ENCODE measurements at regions not wholly inside any gene's neighbourhood (a gene's known extent, or its start where the extent isn't known, plus 50 kb on each side); places are given as distances from the start of the nearest gene placed in this dataset.
"Not testable (repeated sequence)": the region's sequence is repeated elsewhere in the genome, so short reads cannot be mapped to it uniquely, and the experiment has no call there.

DNA sequence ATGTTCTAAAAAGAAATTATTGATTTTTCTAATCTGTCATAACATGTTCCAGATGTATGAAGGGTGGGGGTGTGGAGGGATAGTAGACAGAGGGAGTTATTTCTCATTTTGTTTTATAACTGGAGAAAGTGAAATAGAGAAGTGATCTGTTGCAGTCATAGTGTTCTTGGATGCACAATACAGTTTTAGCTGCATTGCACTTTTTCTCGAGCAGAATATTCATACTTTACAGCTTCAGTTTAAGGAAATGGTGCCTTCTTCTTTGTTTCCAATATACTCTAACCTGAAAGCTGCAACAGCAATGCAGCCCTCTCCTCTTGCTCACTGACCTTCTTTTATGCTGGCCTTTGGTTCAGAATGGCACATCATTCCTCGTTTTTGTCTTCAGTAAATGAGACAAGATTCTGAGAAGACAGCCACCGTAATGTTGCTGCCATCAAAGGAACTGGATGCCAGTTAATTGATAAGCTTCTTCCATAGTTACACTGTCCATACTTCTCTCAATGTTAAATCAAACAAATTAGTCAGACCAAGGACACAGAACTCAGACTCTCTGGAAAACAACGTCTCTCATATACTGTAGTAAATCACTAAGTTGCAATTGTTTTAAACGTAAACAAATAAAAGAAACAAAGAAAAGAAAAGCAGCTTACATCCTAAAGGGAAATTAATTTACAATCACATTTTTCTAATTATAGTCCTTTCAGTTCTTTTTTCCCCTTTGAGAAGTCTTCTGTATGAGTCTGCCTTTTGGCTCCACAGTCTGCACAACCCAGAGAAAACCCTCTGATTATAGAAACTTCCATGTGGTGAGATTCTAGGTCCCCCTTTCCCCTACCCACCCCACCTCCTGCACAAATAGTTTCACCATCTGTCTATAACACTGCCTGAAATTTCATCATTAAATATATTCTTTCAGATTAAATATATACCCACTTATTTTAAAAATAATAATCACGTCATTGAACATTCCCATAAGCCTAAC, 97.4 kb upstream of the UGP2 start:
- H3K4me1 Mint-ChIP-seq (ENCODE audit: unreplicated experiment) = peaks cover 9% of the 10 kb centered on the region
- no peaks in the 10 kb centered on the region for H3K36me3 Mint-ChIP-seq (ENCODE audit: low read depth, unreplicated experiment)
- no peak for DNase-seq (ENCODE audit: low spot score)
- H3K4me3 Mint-ChIP-seq (ENCODE audit: unreplicated experiment) = no peak overlapping the region
- H3K9me3 Mint-ChIP-seq (ENCODE audit: unreplicated experiment) = no peaks in the 10 kb centered on the region
- TF ChIP-seq CTCF (IDR thresholded peaks at IDR 0.05; ENCODE audit: unreplicated experiment) = no peak
- H3K27ac Mint-ChIP-seq (ENCODE audit: unreplicated experiment) = no peak overlapping the region
- H3K27me3 Mint-ChIP-seq (ENCODE audit: unreplicated experiment) = no peaks in the 10 kb centered on the region

- not testable (repeated sequence) for DNase-seq (ENCODE audit: low spot score); H3K4me3 Mint-ChIP-seq (ENCODE audit: unreplicated experiment); H3K4me1 Mint-ChIP-seq (ENCODE audit: unreplicated experiment); H3K9me3 Mint-ChIP-seq (ENCODE audit: unreplicated experiment); H3K27me3 Mint-ChIP-seq (ENCODE audit: unreplicated experiment); H3K27ac Mint-ChIP-seq (ENCODE audit: unreplicated experiment); H3K36me3 Mint-ChIP-seq (ENCODE audit: low read depth, unreplicated experiment)
These were observed 95.1 kb upstream of the UGP2 start for GRCh38 chr2:63746548-63746947.

- no peak for DNase-seq (ENCODE audit: low spot score)
- H3K36me3 Mint-ChIP-seq (ENCODE audit: low read depth, unreplicated experiment) = no peaks in the 10 kb centered on the region
- peaks cover 4% of the 10 kb centered on the region for H3K27me3 Mint-ChIP-seq (ENCODE audit: unreplicated experiment)
- H3K27ac Mint-ChIP-seq (ENCODE audit: unreplicated experiment) = no peak overlapping the region
- no peak for TF ChIP-seq CTCF (IDR thresholded peaks at IDR 0.05; ENCODE audit: unreplicated experiment)
- no peaks in the 10 kb centered on the region for H3K9me3 Mint-ChIP-seq (ENCODE audit: unreplicated experiment)
- H3K4me3 Mint-ChIP-seq (ENCODE audit: unreplicated experiment) = no peak overlapping the region
- no peaks in the 10 kb centered on the region for H3K4me1 Mint-ChIP-seq (ENCODE audit: unreplicated experiment)
These were observed 89.8 kb upstream of the UGP2 start for GRCh38 chr2:63751901-63752300.

GRCh38 chr2:63755216-63755615, 86.5 kb upstream of the UGP2 start:
- H3K9me3 Mint-ChIP-seq (ENCODE audit: unreplicated experiment) = no peaks in the 10 kb centered on the region
- H3K27ac Mint-ChIP-seq (ENCODE audit: unreplicated experiment) = no peak overlapping the region
- H3K27me3 Mint-ChIP-seq (ENCODE audit: unreplicated experiment) = peaks cover 4% of the 10 kb centered on the region
- no peak for TF ChIP-seq CTCF (IDR thresholded peaks at IDR 0.05; ENCODE audit: unreplicated experiment)
- no peak overlapping the region for H3K4me3 Mint-ChIP-seq (ENCODE audit: unreplicated experiment)
- DNase-seq (ENCODE audit: low spot score) = no peak
- H3K36me3 Mint-ChIP-seq (ENCODE audit: low read depth, unreplicated experiment) = no peaks in the 10 kb centered on the region
- H3K4me1 Mint-ChIP-seq (ENCODE audit: unreplicated experiment) = no peaks in the 10 kb centered on the region

- no peak for TF ChIP-seq CTCF (IDR thresholded peaks at IDR 0.05; ENCODE audit: unreplicated experiment)
- Mint-ChIP-seq H3K27me3 (ENCODE audit: unreplicated experiment) (peaks cover 4% of the 10 kb centered on the region), H3K9me3 (ENCODE audit: unreplicated experiment) (no peaks in the 10 kb centered on the region), H3K4me1 (ENCODE audit: unreplicated experiment) (no peaks in the 10 kb centered on the region), H3K4me3 (ENCODE audit: unreplicated experiment) (no peak overlapping the region), H3K27ac (ENCODE audit: unreplicated experiment) (no peak overlapping the region), H3K36me3 (ENCODE audit: low read depth, unreplicated experiment) (no peaks in the 10 kb centered on the region)
- DNase-seq (ENCODE audit: low spot score) = no peak
These were observed 85.7 kb upstream of the UGP2 start for GRCh38 chr2:63755965-63756364.

Data from endothelial cell (in vitro differentiated cells).